ENCODE measurements at regions not wholly inside any gene's neighbourhood (a gene's known extent, or its start where the extent isn't known, plus 50 kb on each side); places are given as distances from the start of the nearest gene placed in this dataset.

- TF ChIP-seq CTCF (conservative IDR thresholded peaks at IDR 0.05; ENCODE audit: low read depth in 2 of 2) (no peak), POLR2AphosphoS5 (IDR thresholded peaks at IDR 0.05; ENCODE audit: low read depth) (no peak), EZH2phosphoT487 (IDR thresholded peaks at IDR 0.05; ENCODE audit: unreplicated experiment) (no peak), EZH2 (IDR thresholded peaks at IDR 0.05; ENCODE audit: low read depth, unreplicated experiment) (no peak), ZNF331 (CRISPR knock-in tag; IDR thresholded peaks at IDR 0.05; ENCODE audit: low read depth) (no peak)
- TF ChIP-seq, protein P1, sequence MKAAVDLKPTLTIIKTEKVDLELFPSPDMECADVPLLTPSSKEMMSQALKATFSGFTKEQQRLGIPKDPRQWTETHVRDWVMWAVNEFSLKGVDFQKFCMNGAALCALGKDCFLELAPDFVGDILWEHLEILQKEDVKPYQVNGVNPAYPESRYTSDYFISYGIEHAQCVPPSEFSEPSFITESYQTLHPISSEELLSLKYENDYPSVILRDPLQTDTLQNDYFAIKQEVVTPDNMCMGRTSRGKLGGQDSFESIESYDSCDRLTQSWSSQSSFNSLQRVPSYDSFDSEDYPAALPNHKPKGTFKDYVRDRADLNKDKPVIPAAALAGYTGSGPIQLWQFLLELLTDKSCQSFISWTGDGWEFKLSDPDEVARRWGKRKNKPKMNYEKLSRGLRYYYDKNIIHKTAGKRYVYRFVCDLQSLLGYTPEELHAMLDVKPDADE (IDR thresholded peaks at IDR 0.05), result no peak
These were observed 650.3 kb upstream of the ALG10B start for GRCh38 chr12:37666069-37666781.

Measured in GM23338 (cell line).